Erythroblast (primary cell): ENCODE measurements at regions not wholly inside any gene's neighbourhood (a gene's known extent, or its start where the extent isn't known, plus 50 kb on each side); places are given as distances from the start of the nearest gene placed in this dataset.

Source experiments
- DNase-seq, 2 experiments: peaks; one replicate each; lab custom pipeline; 2025; lab: John Stamatoyannopoulos, UW
- GATA1 ChIP-seq: IDR thresholded peaks from 2 replicates; pipeline ENCODE4 v1.6.1; 2011; ENCODE audit warnings: low read depth, mild to moderate bottlenecking, control low read depth, low read length, moderate library complexity
- POLR2A ChIP-seq: IDR thresholded peaks from 2 replicates; pipeline ENCODE4 v1.6.1; 2011; ENCODE audit warnings: mild to moderate bottlenecking, low read length

DNA sequence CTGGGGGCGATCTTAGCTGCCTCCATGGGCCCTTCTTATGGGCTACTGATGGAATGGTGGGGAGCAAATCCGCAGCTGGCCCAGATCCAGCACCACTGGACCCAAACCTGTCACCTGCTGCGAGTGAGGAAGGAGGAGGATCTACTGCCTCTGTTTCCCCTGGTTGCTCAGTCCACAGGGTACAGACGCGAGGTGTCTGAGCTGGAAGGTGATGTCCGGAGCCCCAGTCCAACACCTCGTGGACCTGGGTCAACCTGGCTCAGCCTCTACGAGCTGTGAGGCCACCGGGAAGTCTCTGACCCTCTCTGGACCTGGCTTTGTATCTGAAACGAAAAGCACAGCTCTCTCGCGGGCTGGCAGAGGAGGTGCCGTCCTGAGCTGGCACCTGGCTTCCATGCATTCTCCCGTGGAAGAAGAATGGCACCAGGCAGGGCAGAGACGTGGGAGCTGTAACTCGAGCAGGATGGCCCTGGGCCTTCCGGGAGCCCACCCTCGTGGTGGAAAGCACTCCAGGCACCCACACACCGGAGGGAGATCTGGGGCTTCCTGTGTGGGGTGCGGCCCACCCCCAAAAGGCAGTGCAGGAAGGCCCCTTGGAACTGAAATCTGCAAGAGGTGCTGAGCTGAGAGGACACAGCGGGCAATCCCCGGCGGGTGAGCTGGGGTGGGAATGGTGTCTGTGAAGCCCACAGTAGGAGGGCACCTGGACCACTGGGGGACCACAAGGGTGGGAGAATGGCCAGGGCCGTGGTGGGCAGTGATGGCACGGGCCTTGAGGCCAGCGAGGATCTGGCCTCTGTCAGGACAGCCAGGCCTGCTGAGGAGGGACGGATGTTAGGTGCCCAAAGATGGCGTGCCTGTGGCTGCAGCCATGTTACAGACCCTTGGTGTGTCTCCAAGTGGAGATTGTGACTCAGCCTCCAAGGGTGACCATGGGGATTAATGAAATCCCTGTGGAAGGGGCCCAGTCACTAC is 133.4 kb downstream of the OLFM1 start:
- no peak for DNase-seq
- TF ChIP-seq GATA1 (no peak), POLR2A (no peak)

DNA sequence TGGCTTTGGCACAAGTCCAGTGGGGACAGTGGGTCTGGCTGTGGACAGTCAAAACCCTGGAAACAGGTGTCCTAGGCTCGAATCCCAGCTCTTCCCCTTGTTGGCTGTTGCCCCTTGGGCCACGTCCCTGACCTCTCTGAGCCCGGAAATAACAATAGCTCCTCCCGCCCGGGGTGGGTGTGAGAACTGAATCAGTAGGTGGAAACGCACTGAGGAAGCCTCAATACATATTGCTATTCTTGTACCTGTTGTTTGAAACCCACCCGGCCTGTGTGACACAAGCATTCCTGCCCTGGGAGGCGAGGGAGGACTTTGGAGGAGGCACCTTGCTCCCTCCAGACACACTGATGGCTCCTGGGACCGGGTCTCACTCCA is 134.1 kb downstream of the OLFM1 start:
- TF ChIP-seq GATA1: no peak
- no peak for TF ChIP-seq POLR2A
- no peak for DNase-seq

DNA sequence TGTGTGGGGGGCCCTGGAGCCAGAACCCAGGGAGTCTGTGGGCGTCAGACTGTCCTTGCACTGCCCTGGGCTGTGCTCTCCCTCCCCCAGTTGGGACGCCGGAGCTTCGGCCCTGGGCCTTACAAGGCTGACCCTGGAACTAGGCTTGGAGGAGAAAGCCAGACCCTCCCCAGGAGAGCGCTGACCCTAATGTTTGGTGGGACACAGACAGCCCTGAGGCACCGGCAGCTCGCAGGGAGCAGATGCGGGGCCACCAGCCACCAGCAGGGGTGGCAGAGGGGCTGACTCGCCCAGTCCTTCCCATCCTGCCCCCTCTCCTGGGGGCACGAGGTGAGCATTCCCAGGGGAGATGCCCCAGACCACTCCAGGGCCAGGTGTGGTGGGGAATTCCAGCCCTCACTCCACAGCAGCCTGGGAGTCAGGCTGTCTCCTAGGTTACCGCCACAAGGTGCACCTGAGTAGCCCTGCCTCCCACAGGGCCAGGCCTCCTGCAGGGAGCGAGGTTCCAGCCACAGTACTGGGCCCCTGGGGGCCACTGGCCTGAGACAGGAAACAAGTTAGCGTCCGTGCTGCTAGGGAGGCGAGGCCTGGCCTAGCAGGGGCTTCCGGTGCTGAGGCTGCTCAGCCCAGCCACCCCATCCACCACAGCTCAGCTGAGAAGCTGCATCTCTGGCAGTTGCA is 134.6 kb downstream of the OLFM1 start:
- DNase-seq: no peak
- no peak for TF ChIP-seq GATA1

DNA sequence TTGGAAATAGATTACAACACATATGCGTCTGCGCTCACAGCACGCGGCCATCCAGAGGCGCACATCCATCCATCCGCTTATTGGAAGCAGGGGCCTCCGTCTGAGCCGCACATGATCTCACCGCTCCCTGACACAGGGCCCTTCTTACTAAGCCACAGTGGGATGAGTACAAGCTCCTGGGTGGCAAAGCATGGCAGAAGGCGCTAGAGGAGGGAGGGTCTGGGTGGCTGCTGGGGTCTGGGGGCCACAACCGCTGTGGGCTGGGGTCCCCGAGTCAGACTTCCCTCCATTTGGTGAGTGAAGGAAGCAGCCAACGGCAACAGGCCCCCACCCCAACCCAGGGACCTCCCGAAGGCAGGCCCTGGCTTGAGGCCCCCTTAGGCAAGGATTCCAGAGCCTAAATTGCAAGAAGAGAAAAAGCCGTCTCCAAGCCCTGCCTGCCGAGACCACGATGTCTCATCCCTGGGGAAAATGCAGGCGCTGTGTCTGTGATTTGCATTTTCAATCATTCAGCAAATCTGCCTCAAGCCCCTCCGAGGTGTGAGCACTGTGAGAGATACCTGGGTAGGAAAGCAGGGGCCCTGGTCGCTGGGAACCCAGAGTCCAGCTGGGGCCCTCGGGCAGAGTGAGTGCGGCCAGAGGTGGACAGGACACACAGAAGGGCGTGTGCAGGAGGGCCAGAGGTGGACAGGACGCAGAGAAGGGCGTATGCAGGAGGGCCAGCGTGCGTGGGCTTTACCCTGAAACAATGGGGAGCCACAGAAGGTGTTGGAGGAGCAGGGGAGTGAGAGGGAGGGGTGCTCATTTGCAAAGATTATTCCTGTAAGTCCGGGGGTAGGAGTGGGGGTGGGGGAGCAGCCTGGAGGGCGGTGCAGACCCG is 135.7 kb downstream of the OLFM1 start:
- no peak for DNase-seq
- TF ChIP-seq POLR2A (no peak), GATA1 (no peak)

GRCh38 chr9:135223831-135224230 is 136.4 kb downstream of the OLFM1 start:
- no peak for DNase-seq
- no peak for TF ChIP-seq POLR2A
- no peak for TF ChIP-seq GATA1

DNA sequence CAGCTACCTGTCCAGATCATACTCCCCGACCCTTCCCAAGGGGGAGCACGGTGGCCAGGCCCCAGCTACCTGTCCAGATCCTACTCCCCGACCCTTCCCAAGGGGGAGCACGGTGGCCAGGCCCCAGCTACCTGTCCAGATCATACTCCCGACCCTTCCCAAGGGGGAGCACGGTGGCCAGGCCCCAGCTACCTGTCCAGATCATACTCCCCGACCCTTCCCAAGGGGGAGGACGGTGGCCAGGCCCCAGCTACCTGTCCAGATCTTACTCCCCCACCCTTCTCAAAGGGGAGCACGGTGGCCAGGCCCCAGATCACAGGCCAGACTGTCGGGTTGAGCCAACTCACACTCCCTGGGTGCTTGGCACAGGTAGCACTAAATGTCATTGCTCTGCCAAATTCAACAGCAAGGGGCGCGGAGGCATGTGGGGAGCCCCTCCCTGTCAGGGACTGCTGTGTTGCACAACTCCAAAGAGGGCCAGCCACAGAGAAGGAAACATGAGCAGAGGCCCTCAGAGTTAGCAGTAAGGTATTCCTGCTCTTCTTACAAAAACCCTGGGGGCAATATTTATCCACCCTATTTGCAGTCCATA is 136.9 kb downstream of the OLFM1 start:
- TF ChIP-seq POLR2A (no peak), GATA1 (no peak)
- no peak for DNase-seq

GRCh38 chr9:135224921-135225541 is 137.6 kb downstream of the OLFM1 start:
- no peak for TF ChIP-seq POLR2A
- TF ChIP-seq GATA1: no peak
- no peak for DNase-seq

DNA sequence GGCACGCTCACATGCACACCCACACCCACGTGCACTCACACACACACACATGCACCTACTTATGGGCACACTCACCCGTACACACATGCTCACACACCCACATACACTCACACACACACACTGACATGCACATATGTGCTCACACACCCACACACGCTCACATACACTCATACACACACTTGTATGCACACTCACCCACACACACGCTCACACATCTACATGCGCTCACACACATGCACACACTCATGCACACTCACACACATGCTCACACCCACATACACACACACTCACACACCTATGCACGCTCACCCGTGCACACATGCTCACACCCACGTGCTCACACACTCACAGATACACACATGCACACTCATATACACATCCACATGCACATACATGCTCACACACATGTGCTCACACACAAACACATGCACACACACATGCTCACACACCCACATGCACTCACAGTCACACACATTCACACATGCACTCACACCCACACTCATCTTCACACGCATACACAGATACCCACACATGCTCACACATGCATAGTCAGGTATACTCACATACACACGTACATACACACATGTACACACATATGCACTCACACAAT is 138.3 kb downstream of the OLFM1 start:
- DNase-seq: no peak
- TF ChIP-seq GATA1 (no peak), POLR2A (no peak)

GRCh38 chr9:135226369-135227050 is 139.0 kb downstream of the OLFM1 start:
- DNase-seq: no peak
- TF ChIP-seq POLR2A: no peak
- TF ChIP-seq GATA1: no peak

GRCh38 chr9:135227641-135228251 is 140.3 kb downstream of the OLFM1 start:
- DNase-seq: no peak
- TF ChIP-seq GATA1: no peak
- no peak for TF ChIP-seq POLR2A

- DNase-seq: no peak
Observed at GRCh38 chr9:135228345-135228982, 141.0 kb downstream of the OLFM1 start.

More at GRCh38 chr9:135228345-135228982, 141.0 kb downstream of the OLFM1 start:
- TF ChIP-seq GATA1: no peak
